ENCODE measurements at regions not wholly inside any gene's neighbourhood (a gene's known extent, or its start where the extent isn't known, plus 50 kb on each side); places are given as distances from the start of the nearest gene placed in this dataset.

DNA sequence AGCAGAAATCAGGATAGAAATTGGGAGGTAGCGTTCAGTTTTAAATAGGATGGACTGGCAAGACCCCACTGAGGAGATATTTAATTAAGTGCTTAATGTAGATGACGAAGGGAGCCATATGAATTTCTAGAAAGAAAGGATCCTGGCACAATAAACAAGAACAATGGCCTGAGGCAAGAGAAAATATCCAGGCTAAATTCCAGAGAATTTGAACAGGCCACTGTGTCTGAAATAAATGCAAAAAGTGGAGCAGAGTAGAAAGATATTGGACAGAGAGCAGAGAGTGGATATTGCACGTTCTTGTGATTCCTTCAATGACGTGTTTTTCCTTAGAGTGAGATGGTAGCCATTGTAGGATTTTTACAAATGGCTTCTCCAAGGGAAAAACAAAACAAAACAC lies 1504.8 kb downstream of the C4orf33 start (continued):
- TF ChIP-seq, protein P1, sequence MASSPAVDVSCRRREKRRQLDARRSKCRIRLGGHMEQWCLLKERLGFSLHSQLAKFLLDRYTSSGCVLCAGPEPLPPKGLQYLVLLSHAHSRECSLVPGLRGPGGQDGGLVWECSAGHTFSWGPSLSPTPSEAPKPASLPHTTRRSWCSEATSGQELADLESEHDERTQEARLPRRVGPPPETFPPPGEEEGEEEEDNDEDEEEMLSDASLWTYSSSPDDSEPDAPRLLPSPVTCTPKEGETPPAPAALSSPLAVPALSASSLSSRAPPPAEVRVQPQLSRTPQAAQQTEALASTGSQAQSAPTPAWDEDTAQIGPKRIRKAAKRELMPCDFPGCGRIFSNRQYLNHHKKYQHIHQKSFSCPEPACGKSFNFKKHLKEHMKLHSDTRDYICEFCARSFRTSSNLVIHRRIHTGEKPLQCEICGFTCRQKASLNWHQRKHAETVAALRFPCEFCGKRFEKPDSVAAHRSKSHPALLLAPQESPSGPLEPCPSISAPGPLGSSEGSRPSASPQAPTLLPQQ (tag by site-specific recombination; IDR thresholded peaks at IDR 0.05) = no peak
- TF ChIP-seq, protein P2, sequence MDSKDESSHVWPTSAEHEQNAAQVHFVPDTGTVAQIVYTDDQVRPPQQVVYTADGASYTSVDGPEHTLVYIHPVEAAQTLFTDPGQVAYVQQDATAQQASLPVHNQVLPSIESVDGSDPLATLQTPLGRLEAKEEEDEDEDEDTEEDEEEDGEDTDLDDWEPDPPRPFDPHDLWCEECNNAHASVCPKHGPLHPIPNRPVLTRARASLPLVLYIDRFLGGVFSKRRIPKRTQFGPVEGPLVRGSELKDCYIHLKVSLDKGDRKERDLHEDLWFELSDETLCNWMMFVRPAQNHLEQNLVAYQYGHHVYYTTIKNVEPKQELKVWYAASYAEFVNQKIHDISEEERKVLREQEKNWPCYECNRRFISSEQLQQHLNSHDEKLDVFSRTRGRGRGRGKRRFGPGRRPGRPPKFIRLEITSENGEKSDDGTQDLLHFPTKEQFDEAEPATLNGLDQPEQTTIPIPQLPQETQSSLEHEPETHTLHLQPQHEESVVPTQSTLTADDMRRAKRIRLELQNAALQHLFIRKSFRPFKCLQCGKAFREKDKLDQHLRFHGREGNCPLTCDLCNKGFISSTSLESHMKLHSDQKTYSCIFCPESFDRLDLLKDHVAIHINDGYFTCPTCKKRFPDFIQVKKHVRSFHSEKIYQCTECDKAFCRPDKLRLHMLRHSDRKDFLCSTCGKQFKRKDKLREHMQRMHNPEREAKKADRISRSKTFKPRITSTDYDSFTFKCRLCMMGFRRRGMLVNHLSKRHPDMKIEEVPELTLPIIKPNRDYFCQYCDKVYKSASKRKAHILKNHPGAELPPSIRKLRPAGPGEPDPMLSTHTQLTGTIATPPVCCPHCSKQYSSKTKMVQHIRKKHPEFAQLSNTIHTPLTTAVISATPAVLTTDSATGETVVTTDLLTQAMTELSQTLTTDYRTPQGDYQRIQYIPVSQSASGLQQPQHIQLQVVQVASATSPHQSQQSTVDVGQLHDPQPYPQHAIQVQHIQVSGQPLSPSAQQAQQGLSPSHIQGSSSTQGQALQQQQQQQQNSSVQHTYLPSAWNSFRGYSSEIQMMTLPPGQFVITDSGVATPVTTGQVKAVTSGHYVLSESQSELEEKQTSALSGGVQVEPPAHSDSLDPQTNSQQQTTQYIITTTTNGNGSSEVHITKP (tag by site-specific recombination; IDR thresholded peaks at IDR 0.05) = no peak
- no peak for TF ChIP-seq ZNF621 (tag by site-specific recombination; IDR thresholded peaks at IDR 0.05)
- no peak for TF ChIP-seq ZNF664 (tag by site-specific recombination; IDR thresholded peaks at IDR 0.05)
- TF ChIP-seq, protein P3, sequence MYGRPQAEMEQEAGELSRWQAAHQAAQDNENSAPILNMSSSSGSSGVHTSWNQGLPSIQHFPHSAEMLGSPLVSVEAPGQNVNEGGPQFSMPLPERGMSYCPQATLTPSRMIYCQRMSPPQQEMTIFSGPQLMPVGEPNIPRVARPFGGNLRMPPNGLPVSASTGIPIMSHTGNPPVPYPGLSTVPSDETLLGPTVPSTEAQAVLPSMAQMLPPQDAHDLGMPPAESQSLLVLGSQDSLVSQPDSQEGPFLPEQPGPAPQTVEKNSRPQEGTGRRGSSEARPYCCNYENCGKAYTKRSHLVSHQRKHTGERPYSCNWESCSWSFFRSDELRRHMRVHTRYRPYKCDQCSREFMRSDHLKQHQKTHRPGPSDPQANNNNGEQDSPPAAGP (tag by site-specific recombination; IDR thresholded peaks at IDR 0.05) = no peak
- no peak for TF ChIP-seq SP3 (tag by site-specific recombination; IDR thresholded peaks at IDR 0.05)
- TF ChIP-seq KLF8 (tag by site-specific recombination; IDR thresholded peaks at IDR 0.05) = no peak
- TF ChIP-seq HOXD13 (CRISPR knock-in tag; IDR thresholded peaks at IDR 0.05; ENCODE audit: borderline replicate concordance) = no peak
- no peak for TF ChIP-seq ZNF629 (tag by site-specific recombination; IDR thresholded peaks at IDR 0.05)
- TF ChIP-seq, protein P4, sequence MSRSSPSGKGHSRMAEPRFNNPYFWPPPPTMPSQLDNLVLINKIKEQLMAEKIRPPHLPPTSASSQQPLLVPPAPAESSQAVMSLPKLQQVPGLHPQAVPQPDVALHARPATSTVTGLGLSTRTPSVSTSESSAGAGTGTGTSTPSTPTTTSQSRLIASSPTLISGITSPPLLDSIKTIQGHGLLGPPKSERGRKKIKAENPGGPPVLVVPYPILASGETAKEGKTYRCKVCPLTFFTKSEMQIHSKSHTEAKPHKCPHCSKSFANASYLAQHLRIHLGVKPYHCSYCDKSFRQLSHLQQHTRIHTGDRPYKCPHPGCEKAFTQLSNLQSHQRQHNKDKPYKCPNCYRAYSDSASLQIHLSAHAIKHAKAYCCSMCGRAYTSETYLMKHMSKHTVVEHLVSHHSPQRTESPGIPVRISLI (tag by site-specific recombination; IDR thresholded peaks at IDR 0.05) = no peak
- TF ChIP-seq ZNF239 (tag by site-specific recombination; IDR thresholded peaks at IDR 0.05) = no peak

DNA sequence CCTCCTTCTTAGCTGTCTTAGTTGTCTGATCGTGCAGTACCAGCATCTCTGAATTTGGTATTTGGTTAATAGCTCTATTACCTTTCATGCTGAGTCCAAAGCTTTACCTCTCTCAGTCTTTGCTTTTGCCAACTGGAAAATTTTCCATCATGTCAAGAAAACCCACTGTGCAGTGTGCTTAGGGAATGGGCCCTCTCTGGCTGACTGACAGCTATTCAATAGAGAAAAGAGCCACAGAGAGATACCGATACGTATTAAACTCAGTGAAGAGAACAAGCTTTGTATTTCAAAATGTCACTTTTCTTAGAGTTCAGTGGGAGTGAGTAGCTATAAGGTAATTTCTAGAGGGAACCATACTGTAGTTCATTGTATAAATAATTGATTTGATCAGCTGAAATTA lies 1507.1 kb downstream of the C4orf33 start:
- TF ChIP-seq, protein P5, sequence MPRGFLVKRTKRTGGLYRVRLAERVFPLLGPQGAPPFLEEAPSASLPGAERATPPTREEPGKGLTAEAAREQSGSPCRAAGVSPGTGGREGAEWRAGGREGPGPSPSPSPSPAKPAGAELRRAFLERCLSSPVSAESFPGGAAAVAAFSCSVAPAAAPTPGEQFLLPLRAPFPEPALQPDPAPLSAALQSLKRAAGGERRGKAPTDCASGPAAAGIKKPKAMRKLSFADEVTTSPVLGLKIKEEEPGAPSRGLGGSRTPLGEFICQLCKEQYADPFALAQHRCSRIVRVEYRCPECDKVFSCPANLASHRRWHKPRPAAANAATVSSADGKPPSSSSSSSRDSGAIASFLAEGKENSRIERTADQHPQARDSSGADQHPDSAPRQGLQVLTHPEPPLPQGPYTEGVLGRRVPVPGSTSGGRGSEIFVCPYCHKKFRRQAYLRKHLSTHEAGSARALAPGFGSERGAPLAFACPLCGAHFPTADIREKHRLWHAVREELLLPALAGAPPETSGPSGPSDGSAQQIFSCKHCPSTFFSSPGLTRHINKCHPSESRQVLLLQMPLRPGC (tag by site-specific recombination; IDR thresholded peaks at IDR 0.05) = no peak
- TF ChIP-seq, protein P6, sequence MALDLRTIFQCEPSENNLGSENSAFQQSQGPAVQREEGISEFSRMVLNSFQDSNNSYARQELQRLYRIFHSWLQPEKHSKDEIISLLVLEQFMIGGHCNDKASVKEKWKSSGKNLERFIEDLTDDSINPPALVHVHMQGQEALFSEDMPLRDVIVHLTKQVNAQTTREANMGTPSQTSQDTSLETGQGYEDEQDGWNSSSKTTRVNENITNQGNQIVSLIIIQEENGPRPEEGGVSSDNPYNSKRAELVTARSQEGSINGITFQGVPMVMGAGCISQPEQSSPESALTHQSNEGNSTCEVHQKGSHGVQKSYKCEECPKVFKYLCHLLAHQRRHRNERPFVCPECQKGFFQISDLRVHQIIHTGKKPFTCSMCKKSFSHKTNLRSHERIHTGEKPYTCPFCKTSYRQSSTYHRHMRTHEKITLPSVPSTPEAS (tag by site-specific recombination; IDR thresholded peaks at IDR 0.05) = no peak
- TF ChIP-seq, protein P7, sequence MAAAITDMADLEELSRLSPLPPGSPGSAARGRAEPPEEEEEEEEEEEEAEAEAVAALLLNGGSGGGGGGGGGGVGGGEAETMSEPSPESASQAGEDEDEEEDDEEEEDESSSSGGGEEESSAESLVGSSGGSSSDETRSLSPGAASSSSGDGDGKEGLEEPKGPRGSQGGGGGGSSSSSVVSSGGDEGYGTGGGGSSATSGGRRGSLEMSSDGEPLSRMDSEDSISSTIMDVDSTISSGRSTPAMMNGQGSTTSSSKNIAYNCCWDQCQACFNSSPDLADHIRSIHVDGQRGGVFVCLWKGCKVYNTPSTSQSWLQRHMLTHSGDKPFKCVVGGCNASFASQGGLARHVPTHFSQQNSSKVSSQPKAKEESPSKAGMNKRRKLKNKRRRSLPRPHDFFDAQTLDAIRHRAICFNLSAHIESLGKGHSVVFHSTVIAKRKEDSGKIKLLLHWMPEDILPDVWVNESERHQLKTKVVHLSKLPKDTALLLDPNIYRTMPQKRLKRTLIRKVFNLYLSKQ (tag by site-specific recombination; IDR thresholded peaks at IDR 0.05; ENCODE audit: borderline replicate concordance) = no peak
- TF ChIP-seq, protein P8, sequence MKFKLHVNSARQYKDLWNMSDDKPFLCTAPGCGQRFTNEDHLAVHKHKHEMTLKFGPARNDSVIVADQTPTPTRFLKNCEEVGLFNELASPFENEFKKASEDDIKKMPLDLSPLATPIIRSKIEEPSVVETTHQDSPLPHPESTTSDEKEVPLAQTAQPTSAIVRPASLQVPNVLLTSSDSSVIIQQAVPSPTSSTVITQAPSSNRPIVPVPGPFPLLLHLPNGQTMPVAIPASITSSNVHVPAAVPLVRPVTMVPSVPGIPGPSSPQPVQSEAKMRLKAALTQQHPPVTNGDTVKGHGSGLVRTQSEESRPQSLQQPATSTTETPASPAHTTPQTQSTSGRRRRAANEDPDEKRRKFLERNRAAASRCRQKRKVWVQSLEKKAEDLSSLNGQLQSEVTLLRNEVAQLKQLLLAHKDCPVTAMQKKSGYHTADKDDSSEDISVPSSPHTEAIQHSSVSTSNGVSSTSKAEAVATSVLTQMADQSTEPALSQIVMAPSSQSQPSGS (tag by site-specific recombination; IDR thresholded peaks at IDR 0.05; ENCODE audit: low read depth) = no peak
- no peak for TF ChIP-seq KLF1 (tag by site-specific recombination; IDR thresholded peaks at IDR 0.05)
- no peak overlapping the region for H3K27ac ChIP-seq (ENCODE audit: extremely low read depth, low read depth, low read length)
- no peak overlapping the region for H3K4me3 ChIP-seq (ENCODE audit: low read depth, low read length)
- H3K4me1 ChIP-seq (ENCODE audit: control insufficient read depth, insufficient read depth, low read length) = no peaks in the 10 kb centered on the region
- H3K9me3 ChIP-seq (ENCODE audit: control insufficient read depth, insufficient read depth, low read depth, low read length) = no peaks in the 10 kb centered on the region
- H3K36me3 ChIP-seq (ENCODE audit: control insufficient read depth in 2 of 2, insufficient read depth in 1 of 2, low read length in 2 of 2) = no peaks in the 10 kb centered on the region
- POLR2A ChIA-PET = no interaction called here
- CTCF ChIA-PET = no interaction called here

All from HEK293 (cell line).